H1 (cell line): ENCODE measurements at regions not wholly inside any gene's neighbourhood (a gene's known extent, or its start where the extent isn't known, plus 50 kb on each side); places are given as distances from the start of the nearest gene placed in this dataset.

Source experiments
- BCL11A ChIP-seq, 2 experiments: IDR thresholded peaks; one replicate each; pipeline ENCODE4 v1.6.1; 2011; ENCODE audit warnings: low read depth in 2 of 2, low read length in 2 of 2, mild to moderate bottlenecking in 2 of 2
- FOSL1 ChIP-seq: IDR thresholded peaks from 2 replicates; pipeline ENCODE4 v1.6.1; 2011; ENCODE audit warnings: mild to moderate bottlenecking, low read depth, low read length, moderate library complexity; ENCODE audit not compliant: insufficient read depth
- TF ChIP-seq, protein P1 (sequence below): IDR thresholded peaks from 2 replicates; pipeline ENCODE4 v1.6.1; 2012; ENCODE audit warnings: inconsistent platforms

DNA sequence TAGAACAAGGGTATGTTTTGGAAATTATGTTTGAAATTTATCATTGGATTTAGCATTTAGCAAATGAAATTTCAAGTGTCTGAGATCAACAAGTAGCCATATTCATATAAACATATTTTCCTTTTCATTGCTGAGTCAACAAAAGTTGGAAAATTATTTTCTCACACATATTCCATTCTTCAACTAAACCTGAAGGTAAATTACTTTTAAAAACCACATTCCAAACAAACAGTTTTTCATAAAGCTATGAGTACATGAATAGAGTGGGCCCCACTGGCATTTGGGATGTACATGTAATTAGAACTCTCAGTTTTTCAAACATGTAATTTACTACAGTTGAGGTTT lies 178.3 kb upstream of the MKLN1 start (continued):
- TF ChIP-seq FOSL1: no peak
- no peak for TF ChIP-seq BCL11A (IDR thresholded peaks at IDR 0.05; ENCODE audit: low read depth in 2 of 2, low read length in 2 of 2)
- TF ChIP-seq, protein P1, sequence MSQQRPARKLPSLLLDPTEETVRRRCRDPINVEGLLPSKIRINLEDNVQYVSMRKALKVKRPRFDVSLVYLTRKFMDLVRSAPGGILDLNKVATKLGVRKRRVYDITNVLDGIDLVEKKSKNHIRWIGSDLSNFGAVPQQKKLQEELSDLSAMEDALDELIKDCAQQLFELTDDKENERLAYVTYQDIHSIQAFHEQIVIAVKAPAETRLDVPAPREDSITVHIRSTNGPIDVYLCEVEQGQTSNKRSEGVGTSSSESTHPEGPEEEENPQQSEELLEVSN: no peak
